GM23338 (cell line): ENCODE measurements at regions not wholly inside any gene's neighbourhood (a gene's known extent, or its start where the extent isn't known, plus 50 kb on each side); places are given as distances from the start of the nearest gene placed in this dataset.

Experiments
- ATAC-seq: fragments of 200-7000 bp; cut with Tn5 transposase; 3 replicates; pipeline ENCODE4 v1.9.1; 2020
- DNase-seq: peaks from one replicate; pipeline ENCODE4 v3.0.0-alpha.2; 2015; ENCODE audit warnings: low spot score
- H2AFZ ChIP-seq: fragments of 200-600 bp; sonication (generic); 2 replicates; pipeline ENCODE4 v1.8.0; 2016; ENCODE audit warnings: antibody characterized with exemption, mild to moderate bottlenecking, moderate library complexity
- H3F3A ChIP-seq: fragments of 200-600 bp; sonication (generic); replicated peaks from 2 replicates; pipeline ENCODE4 v1.8.0; 2017; ENCODE audit warnings: antibody characterized with exemption, mixed run types, low read depth
- H3K27ac ChIP-seq: fragments of 200-600 bp; sonication (generic); 2 replicates; pipeline ENCODE4 v1.6.1; 2016; ENCODE audit warnings: low read depth
- H3K27me3 ChIP-seq: fragments of 200-600 bp; sonication (generic); 2 replicates; pipeline ENCODE4 v1.8.0; 2016; ENCODE audit warnings: mild to moderate bottlenecking, mixed run types, moderate library complexity; ENCODE audit not compliant: insufficient read depth
- H3K36me3 ChIP-seq: fragments of 200-600 bp; sonication (generic); 2 replicates; pipeline ENCODE4 v1.8.0; 2016; ENCODE audit warnings: mild to moderate bottlenecking; ENCODE audit not compliant: insufficient read depth
- H3K4me1 ChIP-seq: fragments of 200-600 bp; sonication (generic); 2 replicates; pipeline ENCODE4 v1.8.0; 2016; ENCODE audit warnings: mild to moderate bottlenecking, moderate library complexity; ENCODE audit not compliant: insufficient read depth
- H3K4me2 ChIP-seq: fragments of 200-600 bp; sonication (generic); 2 replicates; pipeline ENCODE4 v1.7.1; 2017; ENCODE audit warnings: mixed run types
- H3K4me3 ChIP-seq: fragments of 200-600 bp; sonication (generic); 2 replicates; pipeline ENCODE4 v1.6.1; 2016; ENCODE audit warnings: mixed run types
- H3K79me2 ChIP-seq: fragments of 200-600 bp; sonication (generic); replicated peaks from 2 replicates; pipeline ENCODE4 v1.8.0; 2017; ENCODE audit warnings: mild to moderate bottlenecking; ENCODE audit not compliant: insufficient read depth
- H3K9me2 ChIP-seq: fragments of 200-600 bp; sonication (generic); 2 replicates; pipeline ENCODE4 v1.8.0; 2017; ENCODE audit not compliant: insufficient read depth
- H4K20me1 ChIP-seq: fragments of 200-600 bp; sonication (generic); replicated peaks from 2 replicates; pipeline ENCODE4 v1.8.0; 2017; ENCODE audit warnings: mild to moderate bottlenecking; ENCODE audit not compliant: insufficient read depth
- H3K27ac Mint-ChIP-seq: 2 replicates; pipeline ENCODE4 v1.8.0; 2020; ENCODE audit warnings: inconsistent platforms, mild to moderate bottlenecking, moderate library complexity, mixed read lengths
- H3K27me3 Mint-ChIP-seq: 3 replicates; pipeline ENCODE4 v1.8.0; 2022; ENCODE audit warnings: low read depth, mild to moderate bottlenecking, moderate library complexity, mixed read lengths, inconsistent platforms; ENCODE audit not compliant: insufficient read depth, poor library complexity
- H3K36me3 Mint-ChIP-seq: 3 replicates; pipeline ENCODE4 v1.8.0; 2021; ENCODE audit warnings: low read depth, mild to moderate bottlenecking, inconsistent platforms, moderate library complexity, mixed read lengths
- H3K4me1 Mint-ChIP-seq: 3 replicates; pipeline ENCODE4 v1.8.0; 2020; ENCODE audit warnings: mild to moderate bottlenecking, inconsistent platforms, mixed read lengths
- H3K4me3 Mint-ChIP-seq: 3 replicates; pipeline ENCODE4 v1.8.0; 2021; ENCODE audit warnings: moderate library complexity, mild to moderate bottlenecking, inconsistent platforms, mixed read lengths
- H3K9me3 Mint-ChIP-seq: 3 replicates; pipeline ENCODE4 v1.8.0; 2020; ENCODE audit warnings: moderate library complexity, mild to moderate bottlenecking, inconsistent platforms, mixed read lengths
- ETS1 ChIP-seq: IDR thresholded peaks from 2 replicates; pipeline ENCODE4 v1.6.1; 2016; ENCODE audit warnings: antibody characterized with exemption
- EZH2 ChIP-seq: fragments of 200-600 bp; sonication (generic); IDR thresholded peaks from one replicate; pipeline ENCODE4 v1.8.0; 2017; ENCODE audit warnings: antibody characterized with exemption, mild to moderate bottlenecking, low read depth; ENCODE audit not compliant: unreplicated experiment
- JUNB ChIP-seq: IDR thresholded peaks from one replicate; pipeline ENCODE4 v1.6.1; 2016; ENCODE audit warnings: antibody characterized with exemption; ENCODE audit not compliant: unreplicated experiment
- POLR2AphosphoS5 ChIP-seq: IDR thresholded peaks from 2 replicates; pipeline ENCODE4 v1.6.1; 2016; ENCODE audit warnings: antibody characterized with exemption, low read depth
- STAT1 ChIP-seq: IDR thresholded peaks from one replicate; pipeline ENCODE4 v1.6.1; 2016; ENCODE audit warnings: antibody characterized with exemption; ENCODE audit not compliant: unreplicated experiment
- ZNF462 ChIP-seq: fragments of 250-450 bp; sonication (Bioruptor Pico); IDR thresholded peaks from 2 replicates; pipeline ENCODE4 v1.5.0; 2020; ENCODE audit warnings: mild to moderate bottlenecking, moderate library complexity
- TF ChIP-seq, protein P1 (sequence below): IDR thresholded peaks from one replicate; pipeline ENCODE4 v1.6.1; 2018; ENCODE audit warnings: antibody characterized with exemption; ENCODE audit not compliant: unreplicated experiment

- TF ChIP-seq ZNF462 (CRISPR knock-in tag) = no peak
- no peak for TF ChIP-seq ETS1
These were observed 335.6 kb downstream of the BTG1 start (continued) for GRCh38 chr12:91810077-91810476.

GRCh38 chr12:91805031-91805430 lies 340.6 kb downstream of the BTG1 start:
- DNase-seq = no peak
- Histone ChIP-seq H3K79me2 (no peaks in the 10 kb centered on the region), H3K36me3 (no peaks in the 10 kb centered on the region), H3F3A (no peaks in the 10 kb centered on the region), H3K4me1 (no peaks in the 10 kb centered on the region), H3K4me2 (no peak overlapping the region), H4K20me1 (no peaks in the 10 kb centered on the region), H3K27ac (no peak overlapping the region), H3K4me3 (no peak overlapping the region), H3K27me3 (no peaks in the 10 kb centered on the region), H3K9me2 (peaks cover 4% of the 10 kb centered on the region; the same call in 1 of the 2 replicates), H2AFZ (no peak overlapping the region)
- no peak for ATAC-seq
- Mint-ChIP-seq H3K4me3 (no peak overlapping the region), H3K4me1 (no peaks in the 10 kb centered on the region), H3K27ac (no peak overlapping the region), H3K9me3 (peaks cover 15% of the 10 kb centered on the region), H3K27me3 (peaks cover 2% of the 10 kb centered on the region), H3K36me3 (peaks cover 7% of the 10 kb centered on the region)
- TF ChIP-seq, protein P1, sequence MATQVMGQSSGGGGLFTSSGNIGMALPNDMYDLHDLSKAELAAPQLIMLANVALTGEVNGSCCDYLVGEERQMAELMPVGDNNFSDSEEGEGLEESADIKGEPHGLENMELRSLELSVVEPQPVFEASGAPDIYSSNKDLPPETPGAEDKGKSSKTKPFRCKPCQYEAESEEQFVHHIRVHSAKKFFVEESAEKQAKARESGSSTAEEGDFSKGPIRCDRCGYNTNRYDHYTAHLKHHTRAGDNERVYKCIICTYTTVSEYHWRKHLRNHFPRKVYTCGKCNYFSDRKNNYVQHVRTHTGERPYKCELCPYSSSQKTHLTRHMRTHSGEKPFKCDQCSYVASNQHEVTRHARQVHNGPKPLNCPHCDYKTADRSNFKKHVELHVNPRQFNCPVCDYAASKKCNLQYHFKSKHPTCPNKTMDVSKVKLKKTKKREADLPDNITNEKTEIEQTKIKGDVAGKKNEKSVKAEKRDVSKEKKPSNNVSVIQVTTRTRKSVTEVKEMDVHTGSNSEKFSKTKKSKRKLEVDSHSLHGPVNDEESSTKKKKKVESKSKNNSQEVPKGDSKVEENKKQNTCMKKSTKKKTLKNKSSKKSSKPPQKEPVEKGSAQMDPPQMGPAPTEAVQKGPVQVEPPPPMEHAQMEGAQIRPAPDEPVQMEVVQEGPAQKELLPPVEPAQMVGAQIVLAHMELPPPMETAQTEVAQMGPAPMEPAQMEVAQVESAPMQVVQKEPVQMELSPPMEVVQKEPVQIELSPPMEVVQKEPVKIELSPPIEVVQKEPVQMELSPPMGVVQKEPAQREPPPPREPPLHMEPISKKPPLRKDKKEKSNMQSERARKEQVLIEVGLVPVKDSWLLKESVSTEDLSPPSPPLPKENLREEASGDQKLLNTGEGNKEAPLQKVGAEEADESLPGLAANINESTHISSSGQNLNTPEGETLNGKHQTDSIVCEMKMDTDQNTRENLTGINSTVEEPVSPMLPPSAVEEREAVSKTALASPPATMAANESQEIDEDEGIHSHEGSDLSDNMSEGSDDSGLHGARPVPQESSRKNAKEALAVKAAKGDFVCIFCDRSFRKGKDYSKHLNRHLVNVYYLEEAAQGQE = no peak
- no peak for TF ChIP-seq POLR2AphosphoS5
- TF ChIP-seq JUNB = no peak
- no peak for TF ChIP-seq STAT1
- TF ChIP-seq EZH2 = no peak
